WTC11 (cell line): ENCODE measurements at regions not wholly inside any gene's neighbourhood (a gene's known extent, or its start where the extent isn't known, plus 50 kb on each side); places are given as distances from the start of the nearest gene placed in this dataset.

ENCODE experiments used
- AR ChIP-seq: fragments of 250-450 bp; sonication (Bioruptor Pico); IDR thresholded peaks from 2 replicates; pipeline ENCODE4 v1.9.0; 2021; ENCODE audit warnings: mild to moderate bottlenecking
- CREB1 ChIP-seq: sonication (generic); formaldehyde crosslinking; IDR thresholded peaks from 2 replicates; pipeline ENCODE4 v1.8.0; 2023; ENCODE audit warnings: mild to moderate bottlenecking, missing genetic modification reagents
- CTCF ChIP-seq: fragments of 200-600 bp; IDR thresholded peaks from 2 replicates; pipeline ENCODE4 v1.8.0; 2022; ENCODE audit warnings: antibody characterized with exemption
- NR1H2 ChIP-seq: sonication (generic); formaldehyde crosslinking; IDR thresholded peaks from 2 replicates; pipeline ENCODE4 v1.9.0; 2021; ENCODE audit warnings: mild to moderate bottlenecking, moderate library complexity, missing genetic modification reagents
- NR3C1 ChIP-seq: sonication (generic); formaldehyde crosslinking; conservative IDR thresholded peaks from 2 replicates; pipeline ENCODE4 v1.8.1; 2023; ENCODE audit warnings: low read depth, mild to moderate bottlenecking, missing genetic modification reagents
- TP53 ChIP-seq: sonication (generic); formaldehyde crosslinking; IDR thresholded peaks from 2 replicates; pipeline ENCODE4 v1.8.1; 2023; ENCODE audit warnings: mild to moderate bottlenecking, missing genetic modification reagents
- USF2 ChIP-seq: sonication (generic); formaldehyde crosslinking; IDR thresholded peaks from 2 replicates; pipeline ENCODE4 v1.8.1; 2023; ENCODE audit warnings: mild to moderate bottlenecking, missing genetic modification reagents, moderate library complexity
- ZNF263 ChIP-seq: sonication (generic); formaldehyde crosslinking; IDR thresholded peaks from 2 replicates; pipeline ENCODE4 v1.8.1; 2022; ENCODE audit warnings: low read depth, mild to moderate bottlenecking, moderate library complexity, missing genetic modification reagents
- TF ChIP-seq, protein P1 (sequence below): sonication (generic); formaldehyde crosslinking; IDR thresholded peaks from 2 replicates; pipeline ENCODE4 v1.8.0; 2022; ENCODE audit warnings: mild to moderate bottlenecking, missing genetic modification reagents
- TF ChIP-seq, protein P2 (sequence below): sonication (generic); formaldehyde crosslinking; IDR thresholded peaks from 2 replicates; pipeline ENCODE4 v1.8.1; 2022; ENCODE audit warnings: low read depth, missing genetic modification reagents, borderline replicate concordance

DNA sequence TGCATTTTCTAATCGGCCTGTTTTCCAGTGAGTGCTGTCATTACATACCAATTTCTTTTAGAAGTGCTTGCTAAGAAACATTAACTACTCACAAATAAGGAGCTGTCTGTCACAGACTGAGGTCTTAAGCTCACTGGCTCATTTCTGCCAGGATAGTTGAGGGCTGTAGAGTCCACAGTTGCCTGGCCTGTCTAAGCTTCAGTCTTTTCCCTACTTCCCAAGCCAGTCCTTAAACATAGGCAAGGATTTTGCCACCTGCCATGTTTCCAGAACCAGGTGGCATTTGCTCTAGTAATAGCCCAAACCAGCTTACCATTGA lies 84.7 kb downstream of the LINC00237 start:
- TF ChIP-seq CTCF (no peak), AR (CRISPR knock-in tag) (no peak), USF2 (CRISPR knock-in tag) (no peak), NR3C1 (no peak), ZNF263 (CRISPR knock-in tag) (no peak), NR1H2 (no peak), CREB1 (CRISPR knock-in tag) (no peak), TP53 (CRISPR knock-in tag) (no peak)
- TF ChIP-seq, protein P1, sequence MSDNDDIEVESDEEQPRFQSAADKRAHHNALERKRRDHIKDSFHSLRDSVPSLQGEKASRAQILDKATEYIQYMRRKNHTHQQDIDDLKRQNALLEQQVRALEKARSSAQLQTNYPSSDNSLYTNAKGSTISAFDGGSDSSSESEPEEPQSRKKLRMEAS = no peak
- TF ChIP-seq, protein P2, sequence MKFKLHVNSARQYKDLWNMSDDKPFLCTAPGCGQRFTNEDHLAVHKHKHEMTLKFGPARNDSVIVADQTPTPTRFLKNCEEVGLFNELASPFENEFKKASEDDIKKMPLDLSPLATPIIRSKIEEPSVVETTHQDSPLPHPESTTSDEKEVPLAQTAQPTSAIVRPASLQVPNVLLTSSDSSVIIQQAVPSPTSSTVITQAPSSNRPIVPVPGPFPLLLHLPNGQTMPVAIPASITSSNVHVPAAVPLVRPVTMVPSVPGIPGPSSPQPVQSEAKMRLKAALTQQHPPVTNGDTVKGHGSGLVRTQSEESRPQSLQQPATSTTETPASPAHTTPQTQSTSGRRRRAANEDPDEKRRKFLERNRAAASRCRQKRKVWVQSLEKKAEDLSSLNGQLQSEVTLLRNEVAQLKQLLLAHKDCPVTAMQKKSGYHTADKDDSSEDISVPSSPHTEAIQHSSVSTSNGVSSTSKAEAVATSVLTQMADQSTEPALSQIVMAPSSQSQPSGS (CRISPR knock-in tag) = no peak
